ENCODE measurements at regions not wholly inside any gene's neighbourhood (a gene's known extent, or its start where the extent isn't known, plus 50 kb on each side); places are given as distances from the start of the nearest gene placed in this dataset.

DNA sequence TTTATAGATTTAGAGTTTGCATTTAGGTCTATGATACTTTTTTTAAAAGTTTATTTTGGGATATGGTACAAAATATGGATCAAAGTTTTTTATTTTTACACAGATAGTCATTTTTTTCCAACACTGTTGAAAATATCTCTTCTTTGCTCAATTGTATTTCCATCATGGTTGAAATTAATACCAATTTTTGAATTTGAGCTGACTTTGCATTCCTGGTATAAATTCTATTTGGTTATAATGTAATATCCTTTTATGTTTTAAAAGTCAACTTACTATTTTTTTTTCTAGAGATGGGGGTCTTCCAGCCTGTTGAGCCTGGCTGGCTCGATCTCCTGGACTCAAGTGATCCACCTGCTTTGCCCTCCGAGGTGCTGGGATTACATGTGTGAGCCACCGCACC is 620.1 kb downstream of the OLFM4 start:
- Histone ChIP-seq H2AK5ac (ENCODE audit: insufficient read length, low read length) (no peak overlapping the region), H3K27ac (ENCODE audit: insufficient read length, low read depth, low read length) (no peak overlapping the region), H3K79me1 (ENCODE audit: insufficient read depth, low read depth, low read length, poor library complexity, severe bottlenecking) (no peaks in the 10 kb centered on the region), H2AFZ (ENCODE audit: low read length) (no peak overlapping the region), H4K20me1 (ENCODE audit: control insufficient read depth, insufficient read depth, insufficient read length) (no peaks in the 10 kb centered on the region), H2BK20ac (ENCODE audit: low read depth, low read length, poor library complexity, severe bottlenecking) (no peak overlapping the region), H2BK15ac (ENCODE audit: low read depth, low read length) (no peak overlapping the region), H3K4ac (ENCODE audit: low read depth, low read length) (no peak overlapping the region), H4K8ac (replicated peaks; ENCODE audit: insufficient read length, low read depth, low read length) (no peak overlapping the region), H3K23ac (ENCODE audit: insufficient read length, low read depth, low read length) (no peak overlapping the region), H2BK120ac (ENCODE audit: low read depth, low read length, poor library complexity, severe bottlenecking) (no peak overlapping the region), H2BK5ac (ENCODE audit: insufficient read length, low read length) (no peak overlapping the region), H3K9ac (ENCODE audit: extremely low read depth, insufficient read length, low read length) (no peak overlapping the region), H3K79me2 (ENCODE audit: insufficient read depth, low read length) (no peaks in the 10 kb centered on the region), H4K5ac (ENCODE audit: insufficient read length, low read depth, low read length) (no peak overlapping the region), H3K14ac (ENCODE audit: insufficient read depth, low read length) (no peak overlapping the region), H3K27me3 (ENCODE audit: insufficient read depth, low read length) (no peaks in the 10 kb centered on the region), H4K91ac (ENCODE audit: insufficient read length, low read depth, low read length) (no peak overlapping the region), H3K9me3 (ENCODE audit: control insufficient read depth, low read depth, low read length) (no peaks in the 10 kb centered on the region), H3T11ph (ENCODE audit: low read length) (no peak overlapping the region), H2BK12ac (ENCODE audit: insufficient read length, low read depth, low read length) (no peak overlapping the region), H3K18ac (ENCODE audit: insufficient read length, low read depth, low read length) (no peak overlapping the region), H3K56ac (ENCODE audit: insufficient read length, low read depth, low read length) (no peak overlapping the region), H3K4me2 (ENCODE audit: insufficient read depth, insufficient read length, low read length) (no peak overlapping the region), H3K23me2 (ENCODE audit: insufficient read length, low read depth, low read length, poor library complexity, severe bottlenecking) (no peaks in the 10 kb centered on the region), H3K4me1 (ENCODE audit: insufficient read depth, low read length) (no peaks in the 10 kb centered on the region)
- DNase-seq: no peak
- no CpG with 5 or more reads among the region's 3 CpGs for WGBS (ENCODE audit: extremely low coverage, insufficient read length, low lambda C conversion rate)
- H3K4me3 Mint-ChIP-seq: no peak overlapping the region
- no peak overlapping the region for H3K27ac Mint-ChIP-seq
- no peaks in the 10 kb centered on the region for H3K36me3 Mint-ChIP-seq (ENCODE audit: insufficient read depth in 1 of 3, low read depth in 3 of 3)
- H3K27me3 Mint-ChIP-seq (ENCODE audit: low read depth): no peaks in the 10 kb centered on the region
- no peaks in the 10 kb centered on the region for H3K4me1 Mint-ChIP-seq
- TF ChIP-seq, protein P1, sequence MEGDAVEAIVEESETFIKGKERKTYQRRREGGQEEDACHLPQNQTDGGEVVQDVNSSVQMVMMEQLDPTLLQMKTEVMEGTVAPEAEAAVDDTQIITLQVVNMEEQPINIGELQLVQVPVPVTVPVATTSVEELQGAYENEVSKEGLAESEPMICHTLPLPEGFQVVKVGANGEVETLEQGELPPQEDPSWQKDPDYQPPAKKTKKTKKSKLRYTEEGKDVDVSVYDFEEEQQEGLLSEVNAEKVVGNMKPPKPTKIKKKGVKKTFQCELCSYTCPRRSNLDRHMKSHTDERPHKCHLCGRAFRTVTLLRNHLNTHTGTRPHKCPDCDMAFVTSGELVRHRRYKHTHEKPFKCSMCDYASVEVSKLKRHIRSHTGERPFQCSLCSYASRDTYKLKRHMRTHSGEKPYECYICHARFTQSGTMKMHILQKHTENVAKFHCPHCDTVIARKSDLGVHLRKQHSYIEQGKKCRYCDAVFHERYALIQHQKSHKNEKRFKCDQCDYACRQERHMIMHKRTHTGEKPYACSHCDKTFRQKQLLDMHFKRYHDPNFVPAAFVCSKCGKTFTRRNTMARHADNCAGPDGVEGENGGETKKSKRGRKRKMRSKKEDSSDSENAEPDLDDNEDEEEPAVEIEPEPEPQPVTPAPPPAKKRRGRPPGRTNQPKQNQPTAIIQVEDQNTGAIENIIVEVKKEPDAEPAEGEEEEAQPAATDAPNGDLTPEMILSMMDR (conservative IDR thresholded peaks at IDR 0.05): no peak
- H3K9me3 Mint-ChIP-seq: no peaks in the 10 kb centered on the region

All from H9 (cell line).